A204.1 (cell line): ENCODE measurements at regions not wholly inside any gene's neighbourhood (a gene's known extent, or its start where the extent isn't known, plus 50 kb on each side); places are given as distances from the start of the nearest gene placed in this dataset.

Experiments used
- FAIRE-seq: peaks from 2 replicates; lab custom pipeline; 2012; peaks lifted over from hg19 to GRCh38; lab: Jason Lieb, UNC

- no peak for FAIRE-seq
Observed at GRCh38 chr18:39031647-39032046, 1466.0 kb upstream of the CELF4 start.

- no peak for FAIRE-seq
Observed at GRCh38 chr18:39030124-39030655, 1464.6 kb upstream of the CELF4 start.

- FAIRE-seq, result no peak
Observed at GRCh38 chr18:39025531-39025930, 1459.9 kb upstream of the CELF4 start.

GRCh38 chr18:39019989-39020388 is 1454.4 kb upstream of the CELF4 start:
- no peak for FAIRE-seq

GRCh38 chr18:39007031-39007902 is 1441.7 kb upstream of the CELF4 start:
- FAIRE-seq, result no peak

GRCh38 chr18:38996056-38996455 is 1430.5 kb upstream of the CELF4 start:
- no peak for FAIRE-seq

GRCh38 chr18:38993342-38993741 is 1427.7 kb upstream of the CELF4 start:
- no peak for FAIRE-seq

GRCh38 chr18:38984968-38985367 is 1419.4 kb upstream of the CELF4 start:
- FAIRE-seq, result no peak

GRCh38 chr18:38982072-38982471 is 1416.5 kb upstream of the CELF4 start:
- no peak for FAIRE-seq

GRCh38 chr18:38981389-38981788 is 1415.8 kb upstream of the CELF4 start:
- no peak for FAIRE-seq

- no peak for FAIRE-seq
Observed at GRCh38 chr18:38980420-38980819, 1414.8 kb upstream of the CELF4 start.

GRCh38 chr18:38972571-38972970 is 1407.0 kb upstream of the CELF4 start:
- no peak for FAIRE-seq

GRCh38 chr18:38971881-38972280 is 1406.3 kb upstream of the CELF4 start:
- no peak for FAIRE-seq

GRCh38 chr18:38966841-38967240 is 1401.2 kb upstream of the CELF4 start:
- FAIRE-seq, result no peak

GRCh38 chr18:38963943-38964660 is 1398.5 kb upstream of the CELF4 start:
- FAIRE-seq, result no peak

- FAIRE-seq, result no peak
Observed at GRCh38 chr18:38961880-38962279, 1396.3 kb upstream of the CELF4 start.

- FAIRE-seq, result no peak
Observed at GRCh38 chr18:38957736-38958135, 1392.1 kb upstream of the CELF4 start.

- no peak for FAIRE-seq
Observed at GRCh38 chr18:38956068-38956467, 1390.5 kb upstream of the CELF4 start.

GRCh38 chr18:38951633-38952032 is 1386.0 kb upstream of the CELF4 start:
- no peak for FAIRE-seq

GRCh38 chr18:38948436-38948835 is 1382.8 kb upstream of the CELF4 start:
- no peak for FAIRE-seq

GRCh38 chr18:38944446-38945024 is 1378.9 kb upstream of the CELF4 start:
- no peak for FAIRE-seq

GRCh38 chr18:38941711-38942561 is 1376.3 kb upstream of the CELF4 start:
- FAIRE-seq, result no peak
